Hematopoietic multipotent progenitor cell treated with erythropoietin and hydrocortisone succinate and interleukin-3 and kit ligand, for 6 days (in vitro differentiated cells): ENCODE measurements at regions not wholly inside any gene's neighbourhood (a gene's known extent, or its start where the extent isn't known, plus 50 kb on each side); places are given as distances from the start of the nearest gene placed in this dataset.

Source experiments
- DNase-seq: peaks from one replicate; pipeline ENCODE4 v3.0.0-alpha.2; 2015

GRCh38 chr17:34203018-34203638 lies 52.0 kb upstream of the CCL2 start:
- DNase-seq: no peak

DNA sequence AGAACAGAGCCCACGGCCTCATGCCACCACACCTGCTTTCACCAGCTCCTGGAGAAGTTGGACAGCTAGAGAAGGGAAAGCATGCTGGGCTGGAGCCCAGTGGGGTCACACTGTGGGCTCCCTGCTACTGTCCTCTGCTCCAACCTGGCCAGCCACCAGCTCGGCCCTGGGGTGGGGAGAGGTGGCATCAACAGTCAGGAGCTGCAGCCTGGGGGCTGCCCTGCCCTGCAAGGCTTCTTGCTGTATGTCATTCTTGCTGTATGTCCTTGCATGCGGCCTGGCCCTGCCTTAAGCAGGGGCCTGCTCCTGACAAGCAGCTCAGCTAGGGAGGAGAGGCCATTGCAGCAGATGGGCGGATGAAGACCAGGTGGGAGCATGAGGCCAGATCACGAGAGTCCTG lies 50.7 kb upstream of the CCL2 start:
- DNase-seq: no peak
